BE2C (cell line): ENCODE measurements at regions not wholly inside any gene's neighbourhood (a gene's known extent, or its start where the extent isn't known, plus 50 kb on each side); places are given as distances from the start of the nearest gene placed in this dataset.
"Not testable (repeated sequence)": the region's sequence is repeated elsewhere in the genome, so short reads cannot be mapped to it uniquely, and the experiment has no call there.

Experiments
- DNase-seq: peaks from one replicate; pipeline ENCODE4 v3.0.0-alpha.2; 2020
- H3K27me3 ChIP-seq: fragments of 250-450 bp; sonication (Bioruptor Pico); 2 replicates; pipeline ENCODE4 v1.5.1; 2020; ENCODE audit warnings: mild to moderate bottlenecking
- H3K36me3 ChIP-seq: fragments of 250-450 bp; sonication (Bioruptor Pico); 2 replicates; pipeline ENCODE4 v1.5.1; 2020; ENCODE audit warnings: mild to moderate bottlenecking
- H3K4me1 ChIP-seq: fragments of 250-450 bp; sonication (Bioruptor Pico); 2 replicates; pipeline ENCODE4 v1.5.1; 2020
- H3K4me3 ChIP-seq: 2 replicates; pipeline ENCODE4 v1.5.1; 2011; ENCODE audit warnings: low read depth, low read length
- H3K9me3 ChIP-seq: fragments of 250-450 bp; sonication (Bioruptor Pico); 2 replicates; pipeline ENCODE4 v1.5.1; 2020
- TF ChIP-seq, protein P1 (sequence below): IDR thresholded peaks from 2 replicates; pipeline ENCODE4 v1.5.1; 2012; ENCODE audit warnings: mild to moderate bottlenecking, low read depth, low read length

DNA sequence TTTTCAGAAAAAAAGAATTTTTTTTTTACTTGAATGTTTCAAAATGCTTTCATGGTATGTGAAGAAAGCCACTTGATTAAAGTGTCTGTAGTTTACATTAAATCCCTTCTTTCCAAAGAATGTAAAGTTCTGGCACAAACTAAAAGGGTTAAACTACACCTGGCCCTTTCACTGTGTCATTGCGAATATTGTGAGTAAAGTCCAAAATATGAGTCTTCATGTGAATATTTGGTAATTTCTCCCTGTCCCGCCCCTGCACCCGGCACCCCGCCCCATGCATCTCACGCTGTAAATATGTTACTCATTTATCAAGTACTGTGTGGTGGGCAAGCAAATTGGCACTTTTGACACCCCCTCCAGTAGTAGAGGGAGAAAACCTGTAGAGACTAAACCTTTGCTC, 274.7 kb downstream of the TTC6 start:
- H3K27me3 ChIP-seq = no peaks in the 10 kb centered on the region
- no peaks in the 10 kb centered on the region for H3K4me1 ChIP-seq
- TF ChIP-seq, protein P1, sequence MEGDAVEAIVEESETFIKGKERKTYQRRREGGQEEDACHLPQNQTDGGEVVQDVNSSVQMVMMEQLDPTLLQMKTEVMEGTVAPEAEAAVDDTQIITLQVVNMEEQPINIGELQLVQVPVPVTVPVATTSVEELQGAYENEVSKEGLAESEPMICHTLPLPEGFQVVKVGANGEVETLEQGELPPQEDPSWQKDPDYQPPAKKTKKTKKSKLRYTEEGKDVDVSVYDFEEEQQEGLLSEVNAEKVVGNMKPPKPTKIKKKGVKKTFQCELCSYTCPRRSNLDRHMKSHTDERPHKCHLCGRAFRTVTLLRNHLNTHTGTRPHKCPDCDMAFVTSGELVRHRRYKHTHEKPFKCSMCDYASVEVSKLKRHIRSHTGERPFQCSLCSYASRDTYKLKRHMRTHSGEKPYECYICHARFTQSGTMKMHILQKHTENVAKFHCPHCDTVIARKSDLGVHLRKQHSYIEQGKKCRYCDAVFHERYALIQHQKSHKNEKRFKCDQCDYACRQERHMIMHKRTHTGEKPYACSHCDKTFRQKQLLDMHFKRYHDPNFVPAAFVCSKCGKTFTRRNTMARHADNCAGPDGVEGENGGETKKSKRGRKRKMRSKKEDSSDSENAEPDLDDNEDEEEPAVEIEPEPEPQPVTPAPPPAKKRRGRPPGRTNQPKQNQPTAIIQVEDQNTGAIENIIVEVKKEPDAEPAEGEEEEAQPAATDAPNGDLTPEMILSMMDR = no peak
- H3K4me3 ChIP-seq = no peak overlapping the region
- H3K36me3 ChIP-seq = no peaks in the 10 kb centered on the region
- H3K9me3 ChIP-seq = no peaks in the 10 kb centered on the region
- DNase-seq = no peak

DNA sequence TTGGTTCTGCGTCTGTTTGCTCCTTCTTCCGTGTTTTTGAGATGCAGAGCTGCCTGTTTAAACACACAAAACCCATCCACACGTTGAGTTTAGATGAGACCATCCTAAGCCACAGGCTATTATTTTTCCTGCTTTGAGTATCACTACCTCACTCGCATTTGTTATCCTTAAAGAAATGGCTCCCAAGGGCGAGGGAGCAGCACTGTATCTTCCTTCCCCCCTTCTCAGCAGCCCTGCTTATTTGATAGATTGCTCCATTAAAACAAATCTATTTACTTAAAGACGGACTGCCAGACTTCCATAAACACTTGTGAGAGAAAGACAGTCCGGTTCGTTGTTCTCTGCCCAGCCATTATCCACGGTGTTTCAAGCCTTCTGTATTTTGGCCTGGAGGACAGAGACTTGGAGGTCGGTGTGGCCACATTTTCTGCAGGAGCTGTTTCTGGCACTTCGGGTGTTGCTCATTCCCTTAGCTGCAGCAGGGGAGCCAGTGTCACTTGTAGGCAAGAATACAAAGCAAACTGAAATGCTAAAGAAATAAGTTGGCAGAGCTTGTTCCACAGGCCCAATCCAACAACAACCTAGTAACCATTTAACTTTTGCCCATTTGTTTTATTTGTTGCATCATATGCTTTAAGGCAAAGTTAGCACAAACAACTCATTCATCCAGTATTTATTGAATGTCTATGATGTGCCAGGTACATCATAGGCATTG, 275.4 kb downstream of the TTC6 start:
- TF ChIP-seq, protein P1 = no peak
- Histone ChIP-seq H3K36me3 (no peaks in the 10 kb centered on the region), H3K9me3 (no peaks in the 10 kb centered on the region), H3K4me3 (no peak overlapping the region), H3K4me1 (no peaks in the 10 kb centered on the region), H3K27me3 (no peaks in the 10 kb centered on the region)
- no peak for DNase-seq

DNA sequence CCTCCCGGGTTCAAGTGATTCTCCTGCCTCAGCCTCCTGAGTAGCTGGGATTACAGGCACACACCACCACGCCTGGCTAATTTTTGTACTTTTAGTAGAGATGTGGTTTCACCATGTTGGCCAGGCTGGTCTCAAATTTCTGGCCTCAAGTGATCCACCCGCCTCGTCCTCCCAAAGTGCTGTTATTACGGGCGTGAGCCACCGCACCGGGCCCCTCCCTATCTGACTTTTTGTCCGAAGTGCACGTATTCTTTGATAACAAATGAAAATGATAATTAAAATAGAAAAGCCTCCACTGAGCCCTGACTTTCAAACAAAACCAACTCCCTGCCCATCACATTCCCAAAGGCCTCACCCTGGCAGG, 278.6 kb downstream of the TTC6 start:
- DNase-seq, H3K9me3 ChIP-seq, H3K27me3 ChIP-seq, H3K4me1 ChIP-seq, H3K36me3 ChIP-seq, H3K4me3 ChIP-seq: not testable (repeated sequence)

DNA sequence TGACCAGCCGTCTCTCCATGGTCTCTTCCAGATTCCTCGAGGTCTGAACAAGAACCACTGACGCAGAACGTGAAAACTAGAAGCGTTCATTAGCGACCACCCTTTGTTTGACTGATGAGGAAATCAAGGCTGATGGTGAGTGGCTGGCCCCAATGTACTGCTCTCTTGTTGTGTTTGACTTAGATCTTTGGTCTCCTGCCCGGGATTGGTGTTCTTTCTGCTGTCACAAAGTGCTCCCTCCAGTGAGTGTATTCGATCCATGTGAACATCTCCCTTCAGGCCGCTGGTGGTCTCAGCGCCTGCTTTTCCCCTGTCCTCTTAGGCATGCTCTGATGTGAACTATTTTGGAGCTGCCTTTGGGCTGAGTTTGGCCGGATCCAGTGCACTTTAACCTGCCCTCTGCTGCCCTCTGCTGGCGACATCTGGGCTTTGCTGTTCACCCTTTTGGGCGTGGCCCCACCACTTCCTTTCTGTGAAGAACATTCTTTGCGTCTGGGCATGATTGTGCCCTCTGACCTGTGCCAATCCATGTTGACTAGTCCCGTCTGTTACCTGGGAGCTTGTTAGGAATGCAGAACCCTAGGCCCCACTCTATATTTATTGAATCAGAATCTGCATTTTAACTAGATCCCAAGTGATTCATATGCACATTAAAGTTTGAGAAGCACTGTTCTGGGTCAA, 279.1 kb downstream of the TTC6 start:
- Histone ChIP-seq H3K9me3 (no peaks in the 10 kb centered on the region), H3K27me3 (no peaks in the 10 kb centered on the region), H3K36me3 (no peaks in the 10 kb centered on the region), H3K4me1 (no peaks in the 10 kb centered on the region), H3K4me3 (no peak overlapping the region)
- TF ChIP-seq, protein P1 = peak; percentile 91
- peak; percentile 82 for DNase-seq

DNA sequence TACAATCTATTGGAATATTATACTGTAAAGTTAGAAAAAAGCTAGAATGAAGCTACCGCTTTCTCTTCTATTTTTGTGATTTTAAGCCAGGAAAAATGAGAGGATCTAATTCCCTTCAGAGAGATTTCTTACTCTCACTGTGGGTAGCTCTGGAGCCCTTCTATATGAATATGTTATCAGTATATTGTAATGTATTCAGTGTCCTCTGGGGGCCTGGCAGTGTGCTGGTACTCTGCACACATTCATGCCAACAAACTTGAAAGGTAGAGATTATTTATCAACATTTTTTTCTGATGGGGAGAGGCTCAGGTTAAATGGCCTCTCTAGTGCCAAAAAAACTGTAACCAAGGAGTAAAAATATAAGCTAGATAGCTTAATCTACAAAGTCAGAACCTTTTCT, 292.8 kb downstream of the TTC6 start:
- DNase-seq = no peak
- Histone ChIP-seq H3K27me3 (no peaks in the 10 kb centered on the region), H3K9me3 (no peaks in the 10 kb centered on the region), H3K4me3 (no peak overlapping the region), H3K36me3 (no peaks in the 10 kb centered on the region), H3K4me1 (peaks cover 6% of the 10 kb centered on the region)
- TF ChIP-seq, protein P1 = no peak

DNA sequence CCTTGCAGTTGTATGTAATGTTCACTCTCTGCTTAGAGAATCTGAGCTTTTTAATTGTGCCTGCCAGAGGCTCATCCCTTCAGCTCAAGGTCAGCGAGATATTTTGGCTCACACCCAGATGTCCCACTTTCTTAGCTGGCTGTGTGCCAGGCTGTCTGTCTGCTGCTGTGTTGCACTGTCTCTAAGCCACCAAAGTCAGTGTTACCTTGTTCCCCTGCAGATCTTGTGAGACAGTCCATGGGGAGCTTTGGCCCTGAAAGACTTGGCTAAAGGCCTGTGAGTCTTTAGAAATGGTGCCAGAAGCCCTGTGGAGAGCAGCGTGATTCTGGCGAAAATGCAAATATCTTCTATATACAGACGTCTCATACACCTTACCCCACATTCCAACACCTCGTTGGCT, 293.7 kb downstream of the TTC6 start:
- peak; percentile 71 for DNase-seq
- H3K4me3 ChIP-seq = no peak overlapping the region
- H3K9me3 ChIP-seq = no peaks in the 10 kb centered on the region
- H3K36me3 ChIP-seq = no peaks in the 10 kb centered on the region
- TF ChIP-seq, protein P1 = no peak
- no peaks in the 10 kb centered on the region for H3K27me3 ChIP-seq
- peaks cover 6% of the 10 kb centered on the region for H3K4me1 ChIP-seq
